GM18520 (cell line): ENCODE measurements at regions not wholly inside any gene's neighbourhood (a gene's known extent, or its start where the extent isn't known, plus 50 kb on each side); places are given as distances from the start of the nearest gene placed in this dataset.

Source experiments
- ATAC-seq: cut with Tn5 transposase; IDR thresholded peaks from one replicate; pipeline ENCODE4 v1.9.1; 2021; ENCODE audit not compliant: unreplicated experiment

GRCh38 chr13:34764246-34764645, 177.8 kb upstream of the NBEA start:
- no peak for ATAC-seq

GRCh38 chr13:34765446-34766180, 176.5 kb upstream of the NBEA start:
- ATAC-seq, result no peak

- no peak for ATAC-seq
These were observed 174.3 kb upstream of the NBEA start for GRCh38 chr13:34767778-34768177.

DNA sequence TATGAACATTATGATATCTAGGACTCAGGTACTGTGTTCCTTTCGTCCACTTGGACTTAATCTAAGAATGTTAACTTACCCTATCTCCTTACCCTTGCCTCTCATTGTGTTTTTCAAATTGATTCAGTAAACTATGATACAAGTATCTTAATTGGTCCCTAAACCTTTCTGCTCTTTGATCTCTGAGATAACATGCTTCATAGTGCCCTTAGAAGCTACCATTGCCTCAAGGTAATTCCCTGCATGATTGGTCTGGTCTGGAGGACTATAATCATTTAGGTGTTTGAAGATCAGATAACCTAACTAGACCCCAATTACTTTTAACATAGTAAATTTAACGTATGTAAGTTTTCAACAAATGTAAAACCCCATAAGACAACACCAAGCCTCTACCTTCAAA, 169.9 kb upstream of the NBEA start:
- ATAC-seq, result no peak

- ATAC-seq, result no peak
These were observed 169.2 kb upstream of the NBEA start for GRCh38 chr13:34772881-34773280.

GRCh38 chr13:34776390-34776981, 165.6 kb upstream of the NBEA start:
- ATAC-seq, result no peak

GRCh38 chr13:34777089-34777913, 164.8 kb upstream of the NBEA start:
- ATAC-seq, result no peak

GRCh38 chr13:34777914-34778303, 164.2 kb upstream of the NBEA start:
- ATAC-seq, result no peak

DNA sequence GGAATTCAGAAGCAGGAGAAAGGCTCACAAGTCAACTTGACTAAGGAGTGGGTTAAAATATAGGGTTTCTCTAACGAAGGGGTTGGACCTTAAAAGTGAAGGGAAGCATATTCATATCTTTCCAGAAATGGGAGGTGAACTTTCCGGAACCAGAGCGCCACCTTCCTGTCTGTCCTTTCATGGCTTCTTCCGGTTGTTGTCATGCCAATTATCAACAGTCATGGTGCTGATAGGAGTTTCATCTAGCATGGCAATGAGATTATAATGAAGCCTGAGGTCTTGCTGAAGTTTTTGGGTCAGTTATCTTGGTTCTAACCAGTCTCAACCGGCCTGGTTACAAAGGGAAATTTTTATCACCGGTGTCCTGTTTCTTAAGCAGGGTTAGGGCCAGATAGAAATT, 162.9 kb upstream of the NBEA start:
- no peak for ATAC-seq

DNA sequence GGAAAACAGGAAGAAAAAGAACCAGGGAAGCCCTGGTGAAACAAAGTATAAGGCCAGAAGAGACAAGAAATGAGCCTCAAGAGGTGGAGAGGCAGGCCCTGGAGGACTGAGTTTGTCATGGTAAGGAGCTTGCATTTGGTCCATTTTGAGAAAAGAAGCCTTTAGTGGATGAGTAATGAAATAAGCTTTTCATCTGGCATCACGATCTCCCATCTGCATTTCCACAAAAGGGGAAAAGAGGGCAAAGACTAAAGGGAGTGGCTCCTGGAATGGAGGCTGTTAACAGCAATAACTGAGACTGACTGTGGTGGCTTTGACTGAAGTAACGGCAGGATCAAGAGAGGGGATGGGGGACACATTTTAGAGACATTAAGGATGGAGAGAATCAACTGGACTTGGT, 148.8 kb upstream of the NBEA start:
- ATAC-seq, result no peak

GRCh38 chr13:34803756-34804155, 138.3 kb upstream of the NBEA start:
- no peak for ATAC-seq

DNA sequence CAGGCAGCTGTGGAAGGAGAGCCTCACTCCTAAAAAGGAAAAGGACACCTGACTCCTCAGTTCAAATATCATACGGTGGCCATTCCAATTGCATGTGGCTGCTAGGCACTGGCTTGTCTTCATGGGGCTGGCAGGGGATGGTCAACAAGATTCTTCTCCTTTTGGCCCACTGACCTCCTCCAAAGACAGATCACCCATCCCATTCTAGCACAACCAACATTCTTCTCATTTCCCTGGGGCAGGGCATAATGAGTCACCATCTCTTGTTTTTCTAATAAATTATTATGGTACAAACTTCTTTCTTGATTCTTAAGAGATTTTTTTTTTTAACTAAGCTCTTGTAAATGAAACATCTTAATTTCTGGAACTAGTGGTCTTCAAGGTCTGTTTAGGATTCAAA, 136.7 kb upstream of the NBEA start:
- no peak for ATAC-seq

DNA sequence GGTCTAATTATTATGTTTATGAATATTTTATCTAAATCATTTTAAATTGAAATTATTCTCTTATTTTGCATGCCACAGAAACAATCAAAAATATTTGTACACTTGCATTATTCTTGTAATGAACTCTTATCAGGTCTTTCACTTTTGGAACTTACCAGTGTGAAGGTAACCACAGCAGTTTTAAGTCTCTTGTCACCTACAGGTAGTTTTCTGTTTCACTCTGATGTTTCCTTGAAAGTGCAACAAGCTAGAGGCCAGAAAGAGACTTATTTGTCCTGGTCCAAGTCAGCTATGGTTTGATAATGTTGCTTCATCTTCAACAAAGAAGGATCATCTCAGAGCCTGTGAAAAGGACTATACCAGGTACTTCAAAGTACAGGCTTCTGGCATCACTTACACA, 133.4 kb upstream of the NBEA start:
- ATAC-seq, result peak; percentile 41

GRCh38 chr13:34810996-34811395, 131.1 kb upstream of the NBEA start:
- no peak for ATAC-seq

GRCh38 chr13:34815526-34815925, 126.5 kb upstream of the NBEA start:
- no peak for ATAC-seq

DNA sequence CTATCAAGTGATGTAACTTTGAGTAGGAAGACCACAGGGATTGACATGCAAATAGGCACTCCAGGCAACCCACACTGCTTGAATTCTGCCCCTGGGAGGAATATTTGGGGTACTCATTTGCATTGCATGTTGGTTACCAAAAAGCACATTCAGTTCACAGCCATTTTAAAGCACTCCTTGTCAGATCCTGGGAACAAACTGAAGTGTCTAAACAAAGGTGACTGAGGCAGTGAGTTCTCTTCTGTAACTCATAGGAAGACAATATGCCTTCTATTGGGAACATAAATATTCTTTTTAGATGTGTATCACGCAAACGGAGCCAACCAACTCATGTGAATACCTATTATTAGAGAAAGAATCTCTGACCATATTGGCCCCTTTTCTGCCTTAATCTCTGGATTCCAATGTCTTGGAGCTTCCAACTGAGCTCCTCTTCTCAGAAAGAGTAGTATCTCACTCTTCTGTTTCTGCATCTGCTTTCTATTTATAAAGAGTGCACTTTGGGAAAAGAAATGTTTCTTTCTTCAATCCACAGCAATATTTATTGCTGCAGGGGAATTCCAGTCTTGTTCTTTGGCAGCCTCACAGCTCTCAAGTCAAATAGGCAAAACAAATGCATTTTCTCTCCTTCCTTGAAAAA, 125.7 kb upstream of the NBEA start:
- no peak for ATAC-seq

DNA sequence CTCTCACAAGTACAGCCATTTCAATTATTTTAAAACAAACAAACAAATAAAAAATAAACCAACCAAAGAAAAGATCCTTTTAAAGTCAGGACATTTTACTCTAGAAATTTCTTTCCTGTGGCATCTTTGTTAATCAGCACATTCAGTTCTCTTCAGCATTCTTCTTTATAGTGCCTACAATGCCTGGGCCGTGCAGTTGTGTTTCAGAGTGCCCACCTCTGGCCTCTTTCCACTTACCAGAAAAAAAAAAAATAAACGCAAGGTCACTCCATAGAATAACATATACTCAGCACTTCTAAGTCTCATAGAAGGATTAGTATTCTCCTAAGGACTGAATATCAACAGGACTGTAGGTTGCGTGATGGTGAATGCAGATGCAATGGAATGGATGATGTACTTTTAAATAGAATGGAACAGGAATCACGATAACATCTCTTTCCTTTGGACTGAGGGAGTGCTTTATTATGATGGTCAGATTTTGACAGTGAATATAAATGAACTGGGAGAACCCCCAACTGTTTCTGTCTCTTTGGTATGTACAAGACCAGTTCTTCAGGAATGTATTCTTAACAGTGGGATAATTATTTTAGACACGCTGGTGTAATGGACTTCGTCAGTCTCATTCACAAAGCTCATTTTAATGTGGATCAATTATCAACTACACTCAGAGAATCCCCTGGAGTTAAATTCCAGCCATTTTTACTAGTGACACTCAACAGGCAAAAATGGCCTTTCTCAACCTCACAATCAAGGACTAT, 125.0 kb upstream of the NBEA start:
- no peak for ATAC-seq

- ATAC-seq, result no peak
These were observed 119.4 kb upstream of the NBEA start for GRCh38 chr13:34822650-34823049.

GRCh38 chr13:34826432-34826831, 115.6 kb upstream of the NBEA start:
- no peak for ATAC-seq

GRCh38 chr13:34833562-34834182, 108.4 kb upstream of the NBEA start:
- no peak for ATAC-seq
